Astrocyte of the spinal cord (primary cell): ENCODE measurements at regions not wholly inside any gene's neighbourhood (a gene's known extent, or its start where the extent isn't known, plus 50 kb on each side); places are given as distances from the start of the nearest gene placed in this dataset.

Experiments used
- DNase-seq: peaks from one replicate; pipeline ENCODE4 v3.0.0; 2011; ENCODE audit warnings: low read depth, low spot score
- H3K4me3 ChIP-seq: 2 replicates; pipeline ENCODE4 v1.5.1; 2011; ENCODE audit warnings: low read depth, mild to moderate bottlenecking, low read length, moderate library complexity
- in situ Hi-C: cut with HindIII; loops from 2 replicates; pipeline ENCODE4 v1.10.0; 2017; ENCODE audit warnings: low sequenced_read_pairs
- TF ChIP-seq, protein P1 (sequence below): IDR thresholded peaks from 2 replicates; pipeline ENCODE4 v1.5.1; 2012; ENCODE audit warnings: low read depth, mild to moderate bottlenecking, low read length, inconsistent platforms

DNA sequence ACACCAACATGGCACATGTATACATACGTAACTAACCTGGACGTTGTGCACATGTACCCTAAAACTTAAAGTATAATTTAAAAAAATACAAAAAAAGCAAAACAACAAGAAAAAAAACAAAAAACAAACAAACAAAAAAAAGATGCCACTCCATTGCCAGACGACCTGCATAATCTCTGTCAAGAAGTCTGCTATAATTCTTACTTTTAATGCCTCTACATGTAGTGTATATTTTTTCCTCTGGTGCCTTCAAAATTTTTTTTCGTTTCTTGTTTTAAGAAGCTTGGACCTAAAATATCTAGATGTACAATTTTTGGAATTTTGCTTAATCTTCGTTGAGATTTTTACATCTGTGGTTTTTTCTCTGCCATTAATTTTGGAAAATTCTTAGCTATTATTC, 235.6 kb upstream of the ZNF521 start:
- H3K4me3 ChIP-seq: no peak overlapping the region
- TF ChIP-seq, protein P1, sequence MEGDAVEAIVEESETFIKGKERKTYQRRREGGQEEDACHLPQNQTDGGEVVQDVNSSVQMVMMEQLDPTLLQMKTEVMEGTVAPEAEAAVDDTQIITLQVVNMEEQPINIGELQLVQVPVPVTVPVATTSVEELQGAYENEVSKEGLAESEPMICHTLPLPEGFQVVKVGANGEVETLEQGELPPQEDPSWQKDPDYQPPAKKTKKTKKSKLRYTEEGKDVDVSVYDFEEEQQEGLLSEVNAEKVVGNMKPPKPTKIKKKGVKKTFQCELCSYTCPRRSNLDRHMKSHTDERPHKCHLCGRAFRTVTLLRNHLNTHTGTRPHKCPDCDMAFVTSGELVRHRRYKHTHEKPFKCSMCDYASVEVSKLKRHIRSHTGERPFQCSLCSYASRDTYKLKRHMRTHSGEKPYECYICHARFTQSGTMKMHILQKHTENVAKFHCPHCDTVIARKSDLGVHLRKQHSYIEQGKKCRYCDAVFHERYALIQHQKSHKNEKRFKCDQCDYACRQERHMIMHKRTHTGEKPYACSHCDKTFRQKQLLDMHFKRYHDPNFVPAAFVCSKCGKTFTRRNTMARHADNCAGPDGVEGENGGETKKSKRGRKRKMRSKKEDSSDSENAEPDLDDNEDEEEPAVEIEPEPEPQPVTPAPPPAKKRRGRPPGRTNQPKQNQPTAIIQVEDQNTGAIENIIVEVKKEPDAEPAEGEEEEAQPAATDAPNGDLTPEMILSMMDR: no peak
- in situ Hi-C loops: no loop called here
- DNase-seq: no peak

DNA sequence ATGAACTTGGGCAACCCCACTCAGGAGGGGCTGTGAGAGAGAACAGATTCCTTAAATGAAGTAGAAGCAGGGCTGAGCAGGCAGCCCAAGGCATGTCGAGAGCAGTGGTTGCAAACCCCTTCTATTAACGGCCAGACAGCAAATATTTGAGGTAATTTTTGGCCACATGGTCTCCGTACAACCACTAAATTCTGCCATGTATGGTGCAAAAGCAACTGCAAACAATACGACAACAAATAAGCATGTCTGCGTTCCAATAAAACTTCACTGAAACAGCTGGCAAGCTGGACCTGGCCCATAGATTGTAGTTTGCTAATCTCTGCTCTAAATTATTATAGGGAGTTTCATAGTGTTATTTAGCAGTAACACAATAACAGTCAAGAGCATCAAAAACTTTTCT, 217.0 kb upstream of the ZNF521 start:
- DNase-seq: no peak
- TF ChIP-seq, protein P1: no peak
- no peak overlapping the region for H3K4me3 ChIP-seq
- in situ Hi-C loops: no loop called here

DNA sequence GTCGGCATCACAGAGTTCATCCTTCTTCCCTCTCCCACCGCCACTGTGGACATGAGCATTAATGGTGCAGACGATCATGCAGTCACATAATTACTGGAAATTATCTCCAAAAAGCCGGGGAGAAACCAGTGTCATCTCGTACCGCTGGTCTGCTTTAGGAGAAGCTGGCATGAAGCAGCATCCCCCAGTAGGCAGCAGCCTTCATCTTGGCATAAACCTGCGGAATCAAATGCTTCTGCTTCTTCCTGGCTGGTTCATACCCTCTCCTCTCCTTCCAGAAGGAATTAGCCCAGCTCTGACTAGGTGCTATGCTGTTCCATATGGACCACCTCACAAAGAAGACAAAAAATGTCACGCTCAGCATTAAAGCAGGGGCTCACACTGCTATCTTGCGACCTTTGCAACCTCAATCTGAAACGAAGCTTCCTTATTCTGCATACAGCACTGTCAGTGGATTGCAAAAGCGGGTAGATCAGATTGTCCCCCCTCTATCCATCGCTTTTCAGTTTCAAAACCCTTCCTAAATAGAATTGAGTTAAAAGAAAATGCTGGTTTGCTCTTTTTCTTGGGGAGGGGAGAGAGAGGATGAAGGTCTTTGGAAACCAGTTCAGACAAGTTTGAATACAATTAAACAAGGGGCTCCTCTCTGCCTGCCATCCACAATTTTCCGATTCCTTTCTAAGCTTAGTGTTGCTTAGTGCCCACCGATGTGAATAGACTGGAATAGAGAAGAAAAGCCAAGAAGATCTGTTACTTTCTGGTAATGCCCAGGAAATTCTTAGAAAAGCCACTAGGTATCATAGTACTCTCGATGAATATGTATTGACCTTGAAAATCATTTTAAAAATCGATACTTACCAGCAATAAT, 212.1 kb upstream of the ZNF521 start:
- no peak overlapping the region for H3K4me3 ChIP-seq
- no peak for DNase-seq
- in situ Hi-C loops: no loop called here
- TF ChIP-seq, protein P1: no peak

DNA sequence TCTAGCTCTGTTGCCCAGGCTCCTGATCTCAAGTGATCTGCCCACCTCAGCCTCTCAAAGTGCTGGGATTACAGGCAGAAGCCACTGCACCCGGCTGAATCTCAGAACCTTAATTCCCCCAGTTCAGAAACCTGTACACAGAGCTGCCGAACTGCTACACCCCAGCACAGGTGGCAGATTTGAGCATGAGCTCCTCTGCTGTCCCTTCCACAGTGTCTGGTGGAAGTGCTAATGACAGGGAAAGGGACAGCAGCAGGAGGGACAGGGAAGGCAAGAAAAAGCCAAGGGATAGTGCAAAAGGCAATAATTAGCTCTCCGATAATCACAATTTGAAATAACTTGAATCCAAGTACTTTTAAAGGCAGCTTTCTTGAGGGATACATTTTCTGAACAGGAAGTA, 211.4 kb upstream of the ZNF521 start:
- in situ Hi-C loops: no loop called here
- TF ChIP-seq, protein P1: no peak
- DNase-seq: no peak
- no peak overlapping the region for H3K4me3 ChIP-seq

DNA sequence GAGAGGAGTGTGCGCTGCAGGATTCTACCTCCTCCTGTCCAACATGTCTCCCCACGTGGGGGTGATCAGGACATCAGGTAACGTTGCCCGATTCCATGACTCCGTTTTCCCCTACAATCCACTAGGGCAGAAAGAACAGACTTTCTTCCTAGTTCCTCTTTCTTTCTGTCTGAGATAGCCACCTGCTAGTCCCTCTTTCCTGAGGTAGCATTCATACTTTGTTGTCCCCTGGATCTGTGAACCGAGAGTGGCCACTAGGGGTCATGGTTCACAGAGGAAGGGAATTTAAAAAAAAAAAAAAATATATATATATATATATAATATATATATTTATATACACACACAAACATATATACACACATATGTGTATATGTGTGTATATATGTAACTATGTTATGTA, 210.0 kb upstream of the ZNF521 start:
- in situ Hi-C loops: no loop called here
- TF ChIP-seq, protein P1: peak; percentile 45
- peak; percentile 9 for DNase-seq
- H3K4me3 ChIP-seq: no peak overlapping the region

DNA sequence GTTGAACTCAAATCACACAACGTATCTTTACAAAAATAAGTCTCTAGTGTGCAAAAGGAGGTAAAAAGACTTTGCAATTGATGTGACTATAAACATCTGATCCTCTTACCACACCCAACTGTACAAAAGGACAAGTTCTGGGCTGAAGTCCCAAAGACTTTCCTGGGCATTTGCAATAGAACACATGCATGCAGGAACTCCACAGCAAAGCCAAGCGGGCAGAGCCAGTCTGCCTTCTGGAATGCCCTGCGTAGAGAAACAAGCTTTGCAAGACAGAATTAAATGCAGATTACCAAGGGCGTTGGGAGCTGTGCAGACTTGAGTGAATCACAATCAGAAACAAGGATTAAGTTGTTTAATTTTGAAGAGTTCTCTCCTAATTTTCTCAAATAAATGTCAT, 208.4 kb upstream of the ZNF521 start:
- TF ChIP-seq, protein P1: no peak
- in situ Hi-C loops: no loop called here

DNA sequence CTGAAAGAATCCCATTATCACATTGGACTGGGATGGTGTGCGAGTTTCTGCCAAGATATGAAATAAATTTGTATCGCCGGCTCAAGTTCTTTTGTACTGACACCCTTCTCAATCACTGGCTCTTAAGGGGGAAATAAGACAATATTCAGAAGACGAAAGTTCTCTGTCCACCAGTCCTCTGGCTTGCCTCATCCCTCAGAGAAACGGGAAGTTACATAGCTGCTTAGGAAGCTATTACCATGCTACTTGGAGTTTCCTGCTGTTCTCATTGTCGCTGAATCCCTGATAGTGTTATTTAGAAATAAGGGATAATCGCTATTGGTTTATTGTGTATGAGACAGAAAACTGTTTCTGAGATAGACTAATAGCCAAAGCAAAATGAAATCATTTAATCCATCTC, 205.0 kb upstream of the ZNF521 start:
- in situ Hi-C loops: no loop called here
- H3K4me3 ChIP-seq: no peak overlapping the region
- DNase-seq: no peak
- TF ChIP-seq, protein P1: no peak

More for the DNA sequence above, 208.4 kb upstream of the ZNF521 start:
- no peak for DNase-seq
- H3K4me3 ChIP-seq: no peak overlapping the region
